ENCODE measurements at regions not wholly inside any gene's neighbourhood (a gene's known extent, or its start where the extent isn't known, plus 50 kb on each side); places are given as distances from the start of the nearest gene placed in this dataset.
"Not testable (repeated sequence)": the region's sequence is repeated elsewhere in the genome, so short reads cannot be mapped to it uniquely, and the experiment has no call there.

DNA sequence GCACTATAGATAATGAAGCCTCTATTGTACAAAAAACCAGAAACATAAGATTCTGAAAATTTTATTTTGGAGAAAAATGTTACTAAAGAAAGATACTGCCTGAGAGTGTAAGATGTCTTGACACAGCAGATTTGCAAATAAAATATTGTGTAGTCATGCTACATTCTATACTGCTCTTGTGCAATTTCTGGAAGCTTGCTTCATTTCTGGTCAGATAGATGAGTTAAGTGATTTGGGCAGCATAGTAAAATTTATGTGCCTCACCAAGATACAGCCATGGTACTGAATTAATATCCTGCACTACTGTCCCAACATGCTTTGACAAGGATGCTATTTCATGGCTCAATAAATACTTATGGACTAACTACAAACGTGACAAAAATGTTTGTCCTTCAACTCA is 55.1 kb upstream of the STARD13 start:
- DNase-seq (ENCODE audit: low spot score), result peak; percentile 12

DNA sequence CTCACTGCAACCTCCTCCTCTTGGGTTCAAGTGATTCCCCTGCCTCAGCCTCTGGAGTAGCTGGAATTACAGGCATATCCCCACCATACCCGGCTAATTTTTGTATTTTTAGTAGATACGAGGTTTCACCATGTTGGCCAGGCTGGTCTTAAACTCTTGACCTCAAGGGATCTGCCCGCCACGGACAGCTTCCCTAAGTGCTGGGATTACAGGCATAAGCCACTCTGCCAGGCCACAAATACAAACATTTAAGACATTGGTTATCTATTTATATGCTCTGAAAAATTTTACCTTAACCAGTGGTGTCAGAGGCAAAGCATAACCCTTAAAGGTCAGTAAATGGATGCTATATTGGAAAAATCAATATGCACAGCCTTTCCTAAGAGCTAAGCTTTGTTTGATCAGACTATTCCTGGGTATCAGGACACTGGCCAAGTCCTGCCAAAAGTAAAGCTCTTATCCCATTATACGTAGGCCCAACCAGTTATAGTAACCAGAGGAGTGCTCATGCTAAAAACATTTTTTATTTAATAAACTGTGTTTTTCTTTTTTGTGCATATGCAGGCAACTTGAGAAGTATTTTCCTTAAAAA is 56.4 kb upstream of the STARD13 start:
- no peak for DNase-seq (ENCODE audit: low spot score)

DNA sequence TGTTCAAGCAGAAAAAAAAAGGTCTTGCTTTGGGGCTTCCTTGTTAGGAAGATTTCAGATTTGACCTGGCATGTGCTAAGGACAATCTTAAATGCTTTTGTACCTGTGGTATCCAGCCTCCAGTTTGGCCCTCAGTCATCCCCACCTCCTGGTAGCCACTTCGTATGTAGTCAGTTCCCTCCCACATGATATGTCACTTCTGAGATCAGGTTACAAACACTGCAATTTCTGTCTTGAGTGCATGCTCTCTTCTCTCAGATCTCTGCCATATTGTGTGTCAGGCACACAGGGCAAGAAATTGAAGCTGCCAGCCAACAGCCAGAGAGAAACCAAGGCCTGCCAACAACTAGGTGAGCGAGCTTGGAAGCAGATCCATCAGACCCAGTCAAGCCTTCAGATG is 60.3 kb upstream of the STARD13 start:
- DNase-seq (ENCODE audit: low spot score), result no peak

DNA sequence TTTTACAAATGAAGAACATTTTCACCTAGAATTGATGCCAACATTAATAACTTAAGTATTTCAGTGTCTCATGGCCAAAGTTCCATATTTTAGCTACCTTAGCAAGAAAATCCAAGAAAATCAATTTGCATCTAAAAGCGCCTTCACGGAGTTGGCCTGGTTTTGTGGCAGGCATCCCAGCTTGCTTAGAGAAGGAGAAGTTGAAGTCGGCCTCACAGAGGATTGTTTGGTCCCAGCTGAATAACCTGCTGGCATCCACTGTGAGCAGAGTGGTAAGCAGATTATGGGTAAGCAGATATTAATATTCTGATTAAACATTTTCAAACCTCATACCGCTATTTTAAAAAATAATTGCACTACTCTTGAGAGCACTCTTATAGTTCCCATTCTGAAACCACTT is 62.3 kb upstream of the STARD13 start:
- DNase-seq (ENCODE audit: low spot score), result no peak

DNA sequence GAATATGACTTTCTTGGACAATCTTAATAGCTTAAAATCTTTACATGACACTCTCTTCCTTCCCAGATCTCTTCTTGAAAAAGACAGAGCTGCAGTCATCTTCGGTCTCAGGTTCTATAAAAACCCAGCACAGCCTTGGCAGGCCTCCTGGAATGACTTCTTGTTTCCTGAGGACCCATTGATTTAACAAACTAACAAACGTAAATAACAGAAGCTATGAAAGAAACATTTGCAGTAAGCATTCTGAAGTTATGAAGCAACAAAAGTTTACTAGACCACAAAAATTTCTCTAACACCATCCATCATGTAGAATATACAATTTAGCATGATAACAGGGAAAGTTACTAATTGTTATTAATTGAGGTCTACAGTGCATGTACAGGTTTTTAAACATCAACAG is 62.8 kb upstream of the STARD13 start:
- peak; percentile 25 for DNase-seq (ENCODE audit: low spot score)

DNA sequence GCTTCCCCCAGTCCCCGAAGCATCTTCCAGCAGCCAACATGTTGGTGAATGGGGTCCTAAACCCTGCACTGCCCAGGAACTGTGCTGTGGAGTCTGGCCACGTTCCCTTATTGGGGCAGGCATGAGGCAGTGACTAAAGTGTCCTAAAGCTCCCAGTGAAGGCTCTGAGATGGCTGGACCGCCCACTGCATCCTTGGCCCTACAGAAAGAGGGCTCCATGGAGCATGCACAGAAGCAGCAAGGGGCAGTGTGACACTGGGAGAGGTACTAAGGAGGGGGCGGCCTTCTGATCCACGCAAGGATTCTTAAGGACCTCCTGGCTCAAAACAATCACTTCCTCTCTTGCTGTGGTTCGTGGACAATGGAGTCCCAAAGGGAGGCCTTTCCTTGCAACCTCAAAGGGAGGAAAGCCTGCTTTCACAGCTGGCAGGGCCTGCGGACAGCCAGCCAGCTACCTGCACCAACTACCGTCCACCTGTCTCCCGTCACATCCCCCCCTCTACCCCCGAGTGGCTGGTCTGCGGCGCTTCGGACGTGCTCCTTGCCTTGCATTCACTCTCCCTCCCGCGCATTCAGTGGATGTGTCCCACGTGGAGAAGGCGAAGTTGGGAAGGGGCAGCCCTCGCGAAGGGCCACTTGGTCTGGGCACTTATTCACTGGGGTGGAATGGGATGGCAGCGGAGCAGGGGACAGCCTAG is 63.9 kb upstream of the STARD13 start:
- peak; percentile 12 for DNase-seq (ENCODE audit: low spot score)

DNA sequence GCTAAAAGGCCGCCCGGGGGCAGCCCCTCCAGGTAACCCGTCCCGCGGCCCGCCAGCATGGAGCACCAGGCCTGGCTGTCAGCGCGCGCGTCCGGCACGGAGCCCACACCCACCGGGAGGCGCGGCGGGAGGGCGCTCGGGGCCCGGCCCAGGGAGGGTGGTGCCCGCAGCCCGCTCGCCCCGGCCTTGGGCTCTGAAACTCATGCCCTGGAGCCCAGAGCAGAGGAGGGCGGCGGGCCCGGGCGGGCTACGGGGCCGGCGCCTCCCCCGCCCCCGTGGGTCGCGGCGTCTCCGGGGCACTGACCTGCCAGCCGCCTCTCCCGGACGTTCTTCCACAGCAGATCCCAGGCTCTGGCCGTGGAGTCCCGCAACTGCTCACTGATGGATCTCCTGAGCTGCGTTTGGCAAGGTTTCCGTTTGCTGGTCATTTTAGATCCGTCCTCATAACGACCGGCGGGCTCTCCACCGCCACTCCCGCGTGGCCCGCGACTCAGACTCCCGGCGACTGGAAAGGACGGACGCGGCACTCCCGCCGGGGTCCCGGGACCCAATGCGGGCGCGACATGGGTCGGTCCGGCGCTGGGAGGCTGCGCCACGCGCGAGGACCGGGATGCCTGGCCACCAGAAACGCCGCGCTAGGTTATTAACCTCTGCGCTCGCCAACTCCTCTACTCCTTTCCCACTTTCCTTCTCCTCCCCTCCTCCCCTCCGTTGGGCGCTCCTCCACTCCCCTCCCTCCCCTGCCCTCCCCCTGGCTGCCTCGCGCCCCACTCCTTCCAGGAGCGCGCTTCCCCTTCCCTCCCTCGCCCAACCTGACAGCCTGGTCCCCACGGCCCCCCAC is 64.7 kb upstream of the STARD13 start:
- peak; percentile 66 for DNase-seq (ENCODE audit: low spot score)

DNA sequence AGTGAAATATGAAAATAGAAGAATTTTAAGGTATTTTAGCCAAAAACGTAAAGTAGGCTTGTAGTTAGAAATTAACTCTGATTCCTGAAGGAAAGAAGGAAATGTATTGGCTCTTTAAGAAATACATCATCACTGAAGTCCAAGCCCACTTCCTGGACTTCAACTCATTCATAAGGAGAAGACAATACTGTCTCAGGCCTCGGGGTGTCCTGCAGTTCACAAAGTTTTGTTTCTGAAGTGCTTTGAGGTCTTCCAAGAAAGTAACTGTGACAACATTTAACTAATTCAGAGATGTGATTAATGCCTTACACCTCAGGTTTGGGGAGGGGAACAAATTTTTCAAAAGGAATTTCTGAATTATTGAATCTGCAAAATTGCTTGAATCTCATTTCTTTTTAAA is 65.8 kb upstream of the STARD13 start:
- peak; percentile 62 for DNase-seq (ENCODE audit: low spot score)

DNA sequence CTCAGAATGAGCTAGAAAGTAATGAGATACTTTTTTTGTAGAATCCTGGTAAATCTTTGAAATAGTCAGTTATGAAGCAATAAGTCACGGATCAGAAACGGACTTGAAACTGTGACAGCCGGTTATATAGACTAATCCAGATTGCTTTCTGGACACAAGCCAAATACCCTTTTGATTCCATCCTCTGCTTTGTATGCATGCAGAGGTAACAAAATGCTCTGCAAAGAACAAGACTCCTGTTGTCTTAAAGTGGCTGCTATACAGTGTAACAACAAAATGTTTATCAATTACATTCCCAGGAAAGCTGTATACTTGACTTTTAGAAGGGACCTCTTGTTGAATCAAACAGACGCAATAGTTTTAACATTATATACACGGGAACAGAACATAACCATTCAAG is 66.5 kb upstream of the STARD13 start:
- DNase-seq (ENCODE audit: low spot score), result no peak

DNA sequence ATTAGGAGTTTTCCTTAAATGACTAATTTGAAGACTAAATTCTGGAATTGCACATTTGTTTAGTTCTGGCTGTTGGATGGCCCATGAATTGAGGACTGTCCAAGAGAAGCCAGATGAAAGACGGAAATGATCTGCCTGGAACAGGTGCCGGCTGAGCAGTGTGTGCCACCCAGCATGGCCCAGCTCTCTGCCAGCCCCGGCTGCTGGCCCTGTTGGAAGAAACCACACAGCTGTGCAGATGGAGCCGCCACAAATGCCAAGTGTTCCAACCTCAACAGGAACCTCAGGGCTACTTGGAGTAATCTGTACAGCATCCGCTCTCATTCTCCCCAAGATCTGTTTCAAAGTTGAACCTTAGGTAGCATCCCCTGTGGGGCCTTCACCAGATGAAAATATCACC is 67.0 kb upstream of the STARD13 start:
- DNase-seq (ENCODE audit: low spot score), result no peak

DNA sequence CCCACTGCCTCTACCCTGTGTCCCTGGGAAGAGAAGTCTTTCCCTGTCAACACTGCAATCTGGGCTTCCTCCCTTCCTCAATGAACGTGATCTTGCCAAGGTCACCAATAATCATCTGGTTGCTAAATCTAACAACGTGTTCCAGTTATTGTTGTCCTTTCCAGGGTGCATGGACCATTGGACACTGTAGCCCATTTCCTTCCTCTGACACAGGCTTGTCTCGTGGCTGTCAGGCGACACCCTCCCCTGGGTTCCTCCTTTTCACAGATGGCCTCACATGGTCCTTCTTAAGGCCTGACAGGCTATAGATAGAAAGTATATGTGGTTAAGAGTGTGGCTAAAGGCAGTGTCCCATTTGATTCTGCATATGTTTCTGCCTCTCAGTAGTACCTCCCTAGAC is 67.7 kb upstream of the STARD13 start:
- no peak for DNase-seq (ENCODE audit: low spot score)

DNA sequence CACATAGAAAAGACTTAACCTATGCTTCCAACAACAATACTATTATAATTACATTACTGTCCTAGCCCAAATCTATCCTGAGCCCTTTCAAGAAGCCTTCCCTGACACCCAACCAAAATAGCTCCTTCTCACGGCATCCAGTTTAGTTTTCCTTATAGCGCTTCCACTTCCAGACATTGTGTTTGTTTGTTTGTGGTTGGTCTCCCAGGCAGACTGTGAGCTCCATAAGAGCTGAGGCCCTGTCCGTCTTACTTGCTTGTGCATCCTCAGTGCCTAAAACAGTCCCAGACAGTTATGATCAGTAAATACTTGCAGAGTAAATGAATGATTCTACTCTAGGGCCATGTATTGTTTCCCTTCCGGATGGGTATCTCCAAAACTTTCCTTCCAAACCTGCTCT is 68.1 kb upstream of the STARD13 start:
- no peak for DNase-seq (ENCODE audit: low spot score)

DNA sequence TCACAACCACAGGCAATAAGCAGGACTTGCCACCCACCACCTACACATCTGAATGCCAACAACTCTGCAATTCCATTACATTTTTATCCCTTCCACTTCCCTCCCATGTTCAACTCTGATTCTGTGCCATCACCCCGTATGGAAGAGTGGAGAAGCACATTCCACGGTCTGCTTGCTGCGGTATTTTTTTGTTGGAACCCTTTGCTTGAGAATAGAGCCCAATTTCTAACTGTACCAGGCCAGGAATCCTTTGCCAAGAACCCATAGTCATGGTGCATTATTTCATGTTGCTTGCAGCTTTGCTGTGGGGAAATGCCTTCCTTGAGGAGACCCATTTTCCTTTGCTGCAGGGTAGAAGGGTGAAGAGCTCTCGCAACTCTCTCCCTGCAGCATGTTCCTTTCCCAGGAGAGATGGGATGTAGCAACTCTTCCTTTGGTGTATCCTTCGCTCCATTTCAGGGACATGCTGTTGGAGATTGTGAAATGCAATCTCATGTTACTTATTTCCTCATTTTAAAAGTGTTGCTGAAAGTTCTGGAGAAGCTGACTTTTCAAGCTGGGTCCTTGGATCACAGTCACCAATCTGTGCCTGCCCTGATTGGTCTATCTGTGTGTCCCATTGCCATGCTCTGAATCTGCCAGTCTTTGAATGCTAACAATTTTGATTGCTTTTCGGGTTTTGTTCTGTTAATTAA is 69.8 kb upstream of the STARD13 start:
- peak; percentile 58 for DNase-seq (ENCODE audit: low spot score)

DNA sequence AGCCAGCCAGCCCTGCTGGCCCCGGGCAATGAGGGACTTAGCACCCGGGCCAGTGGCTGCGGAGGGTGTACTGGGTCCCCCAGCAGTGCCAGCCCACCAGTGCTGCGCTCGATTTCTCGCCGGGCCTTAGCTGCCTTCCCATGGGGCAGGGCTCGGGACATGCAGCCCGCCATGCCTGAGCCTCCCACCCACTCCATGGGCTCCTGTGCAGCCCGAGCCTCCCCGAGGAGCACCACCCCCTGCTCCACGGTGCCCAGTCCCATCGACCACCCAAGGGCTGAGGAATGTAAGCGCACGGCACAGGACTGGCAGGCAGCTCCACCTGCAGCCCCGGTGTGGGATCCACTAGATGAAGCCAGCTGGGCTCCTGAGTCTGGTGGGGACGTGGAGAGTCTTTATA is 72.5 kb upstream of the STARD13 start:
- DNase-seq (ENCODE audit: low spot score), result not testable (repeated sequence)

DNA sequence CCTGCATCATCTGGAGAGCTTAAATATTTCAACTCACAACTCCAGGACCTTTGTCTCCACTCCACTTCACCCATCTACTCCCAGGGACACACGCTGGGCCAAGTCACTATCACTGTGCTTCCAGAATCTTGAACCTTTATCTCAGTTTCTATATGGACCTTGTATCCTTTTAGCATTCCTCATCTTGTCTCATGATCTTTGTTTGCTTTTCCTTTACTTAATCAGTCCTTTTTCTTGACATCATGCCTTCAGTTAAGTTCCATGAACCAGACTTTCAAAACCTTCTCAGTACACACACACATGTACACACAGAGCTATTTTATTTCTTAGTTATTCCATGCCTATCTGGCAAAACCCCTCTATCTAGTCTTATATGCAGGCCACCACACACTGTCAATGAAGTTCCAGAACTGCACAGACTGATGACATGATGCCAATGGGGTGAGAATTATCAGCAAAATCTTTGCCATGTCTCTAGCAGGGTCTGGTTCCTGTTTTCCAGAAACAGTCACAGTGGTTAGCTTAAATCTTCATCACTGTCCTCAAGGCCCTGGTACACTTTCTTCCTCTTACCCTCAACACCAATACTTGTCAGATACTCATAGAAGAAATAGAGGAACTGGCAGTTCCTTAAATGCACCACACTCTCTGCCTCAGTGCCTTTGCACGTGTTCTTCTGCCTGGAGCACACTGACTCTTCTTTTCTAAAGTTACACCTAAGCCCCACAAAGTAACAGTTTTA is 77.6 kb upstream of the STARD13 start:
- DNase-seq (ENCODE audit: low spot score), result no peak

DNA sequence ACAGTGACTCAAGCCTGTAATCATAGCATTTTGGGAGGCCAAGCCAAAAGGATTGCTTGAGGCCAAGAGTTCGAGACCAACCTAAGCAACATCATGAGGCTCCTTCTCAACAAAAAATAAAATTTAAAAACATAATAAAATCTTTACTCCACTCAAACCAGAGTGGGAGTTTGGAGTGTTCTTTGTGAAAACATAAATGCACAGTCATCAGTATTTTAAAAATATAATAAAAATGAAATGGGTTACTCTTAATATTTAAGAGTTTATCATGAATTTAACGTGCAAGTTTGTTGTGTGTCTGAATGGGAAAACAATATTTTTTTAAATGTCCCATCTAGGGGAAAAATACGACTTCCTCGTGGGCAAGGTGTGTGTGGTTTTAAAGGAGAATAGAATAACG is 78.6 kb upstream of the STARD13 start:
- DNase-seq (ENCODE audit: low spot score), result no peak

DNA sequence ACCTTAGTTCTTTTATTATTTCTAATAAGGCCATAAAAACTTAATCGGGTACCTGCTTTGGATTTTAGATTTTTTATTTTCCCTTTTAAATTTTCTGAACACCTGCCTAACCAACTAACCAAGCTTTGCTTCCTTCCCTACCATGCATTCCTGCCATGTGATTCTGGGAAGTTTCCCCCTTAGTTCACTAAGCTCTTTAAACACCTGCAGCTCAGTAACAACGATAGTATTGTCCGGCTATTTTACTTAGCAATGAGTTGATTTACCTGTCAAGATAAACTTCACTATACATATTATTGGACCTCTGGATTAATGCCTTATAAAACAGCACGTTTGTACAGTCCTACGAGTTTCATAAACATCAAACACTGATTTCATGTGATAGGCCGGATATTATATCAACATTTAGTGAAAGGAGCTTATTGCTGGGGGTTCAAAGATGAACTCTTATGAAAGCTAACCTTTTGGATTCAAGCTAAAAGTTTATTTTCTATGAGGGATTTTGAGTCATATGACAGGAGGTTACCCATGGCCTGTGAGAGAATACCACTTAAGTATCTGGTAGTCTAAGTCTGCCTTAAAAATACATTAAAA is 81.0 kb upstream of the STARD13 start:
- DNase-seq (ENCODE audit: low spot score), result no peak

DNA sequence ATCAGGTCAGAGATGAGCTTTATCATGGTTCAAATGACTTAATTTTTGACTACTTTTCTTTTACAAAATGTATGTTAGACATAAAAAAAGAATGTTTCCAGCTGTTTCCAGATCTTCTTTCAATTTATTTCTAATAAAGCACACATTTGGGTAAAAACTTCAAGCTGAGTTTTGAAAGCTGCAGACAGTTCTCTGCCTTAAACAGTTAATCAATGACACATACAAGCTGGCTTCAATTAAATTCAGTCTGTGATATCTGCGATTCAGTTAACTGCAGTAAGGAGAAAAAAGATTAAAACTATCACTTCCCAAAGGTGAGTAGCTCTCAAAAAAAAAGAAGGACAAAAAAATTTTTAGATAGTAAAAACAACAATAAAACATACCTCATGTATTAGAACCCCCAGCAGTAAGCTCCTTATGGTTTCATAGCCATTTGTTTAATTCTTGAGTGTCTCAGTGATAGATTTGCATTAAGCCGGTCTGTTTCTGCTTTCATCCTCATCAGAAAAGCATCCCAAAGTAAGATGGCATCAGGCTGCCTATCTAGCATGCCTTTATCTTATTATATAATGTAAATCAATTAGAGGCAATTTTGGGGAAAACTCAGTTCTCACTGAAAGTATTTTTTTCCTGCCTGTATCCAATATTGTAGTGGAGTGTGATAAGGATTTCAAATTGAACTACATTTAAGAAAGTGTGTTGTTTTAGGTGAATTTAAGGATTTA is 81.8 kb upstream of the STARD13 start:
- DNase-seq (ENCODE audit: low spot score), result no peak

DNA sequence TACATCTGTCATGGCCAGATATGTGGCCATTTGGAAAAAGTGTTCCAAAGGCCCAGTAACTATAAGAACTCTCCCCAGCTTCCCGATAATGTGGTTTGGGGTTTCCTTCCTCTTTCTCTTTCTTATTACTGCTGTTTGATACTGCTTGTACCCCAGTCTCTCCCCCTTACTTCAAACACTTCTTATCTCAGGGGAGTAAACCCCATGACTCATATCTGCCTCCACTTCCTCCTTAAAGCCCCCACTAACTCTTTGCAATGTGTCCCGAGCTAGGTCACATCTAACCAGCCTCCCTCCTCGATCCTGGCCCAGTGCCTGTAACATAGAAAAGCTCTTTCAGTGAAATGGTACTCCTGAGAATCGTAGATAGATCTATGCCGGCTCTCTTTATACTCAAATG is 82.4 kb upstream of the STARD13 start:
- DNase-seq (ENCODE audit: low spot score), result no peak

DNA sequence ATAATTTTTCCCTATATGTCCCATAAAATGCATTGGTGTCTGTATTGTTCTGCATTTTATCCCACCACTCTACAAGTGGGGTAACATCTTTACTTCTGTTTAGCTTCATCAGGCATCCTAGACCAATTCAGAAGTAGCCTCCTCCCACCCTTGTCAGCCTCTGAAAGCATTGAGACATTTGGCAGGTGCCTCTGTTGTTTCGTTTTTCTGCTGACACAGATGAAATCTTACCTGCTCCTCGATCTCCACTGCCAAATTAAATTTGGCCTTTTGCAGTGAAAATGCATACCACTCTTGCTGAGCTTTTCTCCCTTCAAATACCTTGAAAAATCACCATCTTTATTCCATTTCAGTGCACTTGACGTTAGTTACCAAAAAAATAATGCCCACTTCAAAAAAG is 83.5 kb upstream of the STARD13 start:
- DNase-seq (ENCODE audit: low spot score), result no peak

Data from AG20443 (cell line).